H9 (cell line): ENCODE measurements at regions not wholly inside any gene's neighbourhood (a gene's known extent, or its start where the extent isn't known, plus 50 kb on each side); places are given as distances from the start of the nearest gene placed in this dataset.

ENCODE experiments used
- DNase-seq: peaks from one replicate; pipeline ENCODE4 v3.0.0-alpha.2; 2017
- H2AFZ ChIP-seq: one replicate; pipeline ENCODE4 v1.6.1; 2013; ENCODE audit warnings: mild to moderate bottlenecking, low read length, control low read depth, moderate library complexity
- H2AK5ac ChIP-seq: 2 replicates; pipeline ENCODE4 v1.6.1; 2013; ENCODE audit warnings: low read length, control low read depth, mixed read lengths; ENCODE audit not compliant: insufficient read length
- H2BK120ac ChIP-seq: one replicate; pipeline ENCODE4 v1.6.1; 2013; ENCODE audit warnings: low read depth, mild to moderate bottlenecking, low read length, control low read depth, inconsistent platforms; ENCODE audit not compliant: poor library complexity, severe bottlenecking
- H2BK12ac ChIP-seq: 2 replicates; pipeline ENCODE4 v1.6.1; 2013; ENCODE audit warnings: low read length, control low read depth, mixed read lengths, low read depth; ENCODE audit not compliant: insufficient read length
- H2BK15ac ChIP-seq: 2 replicates; pipeline ENCODE4 v1.6.1; 2013; ENCODE audit warnings: low read depth, low read length, control low read depth
- H2BK20ac ChIP-seq: one replicate; pipeline ENCODE4 v1.6.1; 2013; ENCODE audit warnings: low read depth, mild to moderate bottlenecking, low read length, control low read depth, inconsistent platforms; ENCODE audit not compliant: poor library complexity, severe bottlenecking
- H2BK5ac ChIP-seq: 2 replicates; pipeline ENCODE4 v1.6.1; 2013; ENCODE audit warnings: low read length, control low read depth, mixed read lengths; ENCODE audit not compliant: insufficient read length
- H3K14ac ChIP-seq: 2 replicates; pipeline ENCODE4 v1.6.1; 2013; ENCODE audit warnings: low read length, control low read depth; ENCODE audit not compliant: insufficient read depth
- H3K18ac ChIP-seq: 2 replicates; pipeline ENCODE4 v1.6.1; 2013; ENCODE audit warnings: low read depth, mild to moderate bottlenecking, mixed read lengths, low read length, control low read depth; ENCODE audit not compliant: insufficient read length
- H3K23ac ChIP-seq: 2 replicates; pipeline ENCODE4 v1.6.1; 2013; ENCODE audit warnings: low read length, control low read depth, mixed read lengths, low read depth; ENCODE audit not compliant: insufficient read length
- H3K23me2 ChIP-seq: 2 replicates; pipeline ENCODE4 v1.6.1; 2013; ENCODE audit warnings: low read depth, mild to moderate bottlenecking, mixed read lengths, low read length, control low read depth; ENCODE audit not compliant: insufficient read length, poor library complexity, severe bottlenecking
- H3K27ac ChIP-seq: 2 replicates; pipeline ENCODE4 v1.5.1; 2013; ENCODE audit warnings: low read length, control low read depth, mixed read lengths, low read depth; ENCODE audit not compliant: insufficient read length
- H3K27me3 ChIP-seq: 2 replicates; pipeline ENCODE4 v1.6.1; 2013; ENCODE audit warnings: low read length, control low read depth, inconsistent platforms; ENCODE audit not compliant: insufficient read depth
- H3K4ac ChIP-seq: 2 replicates; pipeline ENCODE4 v1.6.1; 2013; ENCODE audit warnings: low read depth, mild to moderate bottlenecking, control low read depth, inconsistent platforms, low read length, moderate library complexity
- H3K4me1 ChIP-seq: 2 replicates; pipeline ENCODE4 v1.6.1; 2013; ENCODE audit warnings: low read length, control low read depth, inconsistent platforms; ENCODE audit not compliant: insufficient read depth
- H3K4me2 ChIP-seq: 2 replicates; pipeline ENCODE4 v1.6.1; 2013; ENCODE audit warnings: low read length, control low read depth, mixed read lengths; ENCODE audit not compliant: insufficient read length, insufficient read depth
- H3K56ac ChIP-seq: 2 replicates; pipeline ENCODE4 v1.6.1; 2013; ENCODE audit warnings: low read depth, mild to moderate bottlenecking, mixed read lengths, low read length, control low read depth; ENCODE audit not compliant: insufficient read length
- H3K79me1 ChIP-seq: 2 replicates; pipeline ENCODE4 v1.6.1; 2013; ENCODE audit warnings: low read depth, mild to moderate bottlenecking, moderate library complexity, low read length, control low read depth, inconsistent platforms; ENCODE audit not compliant: insufficient read depth, poor library complexity, severe bottlenecking
- H3K79me2 ChIP-seq: 2 replicates; pipeline ENCODE4 v1.6.1; 2013; ENCODE audit warnings: low read length, control low read depth, inconsistent platforms; ENCODE audit not compliant: insufficient read depth
- H3K9ac ChIP-seq: 2 replicates; pipeline ENCODE4 v1.6.1; 2013; ENCODE audit warnings: low read length, control low read depth, mixed read lengths; ENCODE audit not compliant: insufficient read length; ENCODE audit errors: extremely low read depth
- H3K9me3 ChIP-seq: one replicate; pipeline ENCODE4 v1.6.1; 2013; ENCODE audit warnings: low read depth, low read length, inconsistent platforms; ENCODE audit not compliant: control insufficient read depth
- H3T11ph ChIP-seq: one replicate; pipeline ENCODE4 v1.6.1; 2013; ENCODE audit warnings: mild to moderate bottlenecking, low read length, control low read depth, inconsistent platforms
- H4K20me1 ChIP-seq: one replicate; pipeline ENCODE4 v1.6.1; 2013; ENCODE audit not compliant: control insufficient read depth, insufficient read length, insufficient read depth
- H4K5ac ChIP-seq: 2 replicates; pipeline ENCODE4 v1.6.1; 2013; ENCODE audit warnings: low read depth, mild to moderate bottlenecking, mixed read lengths, low read length, control low read depth; ENCODE audit not compliant: insufficient read length
- H4K8ac ChIP-seq: replicated peaks from 2 replicates; pipeline ENCODE4 v1.6.1; 2013; ENCODE audit warnings: low read length, control low read depth, mixed read lengths, low read depth; ENCODE audit not compliant: insufficient read length
- H4K91ac ChIP-seq: 2 replicates; pipeline ENCODE4 v1.6.1; 2013; ENCODE audit warnings: low read depth, mild to moderate bottlenecking, moderate library complexity, mixed read lengths, low read length, control low read depth; ENCODE audit not compliant: insufficient read length
- H3K27ac Mint-ChIP-seq, 3 experiments: 2 replicates in 2 of 3; 3 replicates in 1 of 3; pipeline ENCODE4 v1.8.0; 2020 to 2021; ENCODE audit warnings: mixed read lengths in 3 of 3, mild to moderate bottlenecking in 1 of 3, moderate library complexity in 1 of 3
- H3K27me3 Mint-ChIP-seq: 2 replicates; pipeline ENCODE4 v1.8.0; 2021; ENCODE audit warnings: low read depth, mild to moderate bottlenecking, moderate library complexity, mixed read lengths
- H3K36me3 Mint-ChIP-seq, 3 experiments: 2 replicates in 2 of 3; 3 replicates in 1 of 3; pipeline ENCODE4 v1.8.0; 2020 to 2021; ENCODE audit warnings: low read depth in 3 of 3, mixed read lengths in 3 of 3; ENCODE audit not compliant: insufficient read depth in 1 of 3
- H3K4me1 Mint-ChIP-seq, 2 experiments: 2 replicates each; pipeline ENCODE4 v1.8.0; 2020; ENCODE audit warnings: mixed read lengths in 2 of 2
- H3K4me3 Mint-ChIP-seq, 2 experiments: 2 replicates in 1 of 2; 3 replicates in 1 of 2; pipeline ENCODE4 v1.8.0; 2020 to 2021; ENCODE audit warnings: mild to moderate bottlenecking in 2 of 2, mixed read lengths in 2 of 2, moderate library complexity in 1 of 2
- H3K9me3 Mint-ChIP-seq, 2 experiments: 2 replicates in 1 of 2; 3 replicates in 1 of 2; pipeline ENCODE4 v1.8.0; 2020; ENCODE audit warnings: mild to moderate bottlenecking in 2 of 2, mixed read lengths in 2 of 2, moderate library complexity in 1 of 2
- CTCF ChIP-seq: fragments of 200-600 bp; sonication (generic); conservative IDR thresholded peaks from 3 replicates; pipeline ENCODE4 v1.8.0; 2021; ENCODE audit warnings: antibody characterized with exemption, mild to moderate bottlenecking
- WGBS: extraction: QIAGEN DNeasy Blood & Tissue Kit; methylation state at CpG from one replicate; pipeline ENCODE4 v1.1.7; 2013; ENCODE audit warnings: missing lambda C conversion rate, low lambda C conversion rate, mixed read lengths; ENCODE audit not compliant: insufficient read length; ENCODE audit errors: extremely low coverage; 5-methylcytosine and 5-hydroxymethylcytosine counted together

DNA sequence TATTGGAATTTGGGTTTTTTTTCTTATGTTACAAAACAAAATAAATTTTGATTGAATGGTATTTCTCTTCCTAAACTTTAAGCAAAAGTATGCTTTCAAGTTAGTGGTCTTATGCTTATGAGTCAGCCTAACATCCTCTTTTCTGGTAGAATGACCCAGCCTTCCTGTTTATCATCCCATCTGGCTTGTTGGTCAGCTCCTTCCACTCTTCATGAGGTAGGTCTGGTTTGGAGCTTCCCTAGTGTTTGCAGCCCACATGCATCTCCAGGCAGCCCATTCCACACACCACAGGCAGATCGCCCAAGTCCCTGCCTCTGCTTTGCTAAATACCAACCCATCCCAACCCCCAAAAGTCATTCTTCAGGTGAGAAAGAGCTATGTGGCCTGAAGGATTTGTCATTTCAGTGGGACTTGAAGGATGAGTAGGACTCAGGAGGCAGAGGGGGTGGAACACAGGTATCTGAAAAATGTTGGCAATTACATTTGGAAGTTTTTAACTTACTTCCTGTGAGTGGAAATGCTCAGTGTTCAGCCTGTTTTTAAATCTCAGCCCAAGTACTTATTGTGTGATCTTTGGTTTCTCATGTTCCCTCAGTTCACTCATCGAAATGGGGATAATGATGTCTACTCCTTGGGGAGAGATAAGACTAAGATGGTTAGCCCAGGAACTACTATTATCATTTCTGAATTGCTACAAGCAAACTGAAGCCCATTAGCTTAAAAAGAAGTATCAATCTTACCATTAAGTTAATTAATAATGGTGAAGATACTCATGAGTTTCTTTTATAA lies 294.0 kb downstream of the ADGB start:
- Histone ChIP-seq H4K20me1 (no peaks in the 10 kb centered on the region), H4K5ac (no peak overlapping the region), H2BK12ac (no peak overlapping the region), H2AK5ac (no peak overlapping the region), H3K18ac (no peak overlapping the region), H2BK15ac (no peak overlapping the region), H3K27me3 (no peaks in the 10 kb centered on the region), H3T11ph (no peak overlapping the region), H2BK120ac (no peak overlapping the region), H3K27ac (no peak overlapping the region), H3K79me2 (no peaks in the 10 kb centered on the region), H3K23me2 (no peaks in the 10 kb centered on the region), H3K23ac (no peak overlapping the region), H2BK20ac (no peak overlapping the region), H3K14ac (no peak overlapping the region), H3K4me2 (no peak overlapping the region), H3K4ac (no peak overlapping the region), H3K9ac (no peak overlapping the region), H3K56ac (no peak overlapping the region), H4K8ac (no peak overlapping the region), H2BK5ac (no peak overlapping the region), H4K91ac (no peak overlapping the region), H3K9me3 (no peaks in the 10 kb centered on the region), H3K79me1 (no peaks in the 10 kb centered on the region), H2AFZ (no peak overlapping the region), H3K4me1 (no peaks in the 10 kb centered on the region)
- Mint-ChIP-seq H3K27me3 (no peaks in the 10 kb centered on the region; the same call in 1 of the 2 replicates), H3K36me3 (no peaks in the 10 kb centered on the region; a peak in 1 of 7 replicates), H3K27ac (no peak overlapping the region), H3K9me3 (no peaks in the 10 kb centered on the region), H3K4me3 (no peak overlapping the region), H3K4me1 (peaks cover 0 to 4% of the 10 kb centered on the region in 2 experiments; a peak in 1 of 4 replicates)
- WGBS, result no CpG with 5 or more reads among the region's 2 CpGs
- no peak for TF ChIP-seq CTCF
- DNase-seq, result no peak
